Prostate gland (tissue), 2 donors: ENCODE measurements at regions not wholly inside any gene's neighbourhood (a gene's known extent, or its start where the extent isn't known, plus 50 kb on each side); places are given as distances from the start of the nearest gene placed in this dataset.

ENCODE experiments used
- DNase-seq: peaks from one replicate; pipeline ENCODE4 v3.0.0-alpha.2; 2019; ENCODE audit warnings: low spot score
- H3K27ac ChIP-seq, 2 donors: fragments of 200-600 bp; sonication (generic); 2 replicates each; pipeline ENCODE4 v1.5.1; 2017 to 2019
- H3K27me3 ChIP-seq: fragments of 200-600 bp; sonication (generic); replicated peaks from 2 replicates; pipeline ENCODE4 v1.5.1; 2019; ENCODE audit not compliant: insufficient read depth
- H3K36me3 ChIP-seq, 2 donors: fragments of 200-600 bp; sonication (generic); 1 replicate in 1 of 2; 2 replicates in 1 of 2; pipeline versions ENCODE4 v1.5.1 to v1.8.1; 2017 to 2019
- H3K4me1 ChIP-seq: fragments of 200-600 bp; sonication (generic); replicated peaks from 2 replicates; pipeline ENCODE4 v1.5.1; 2019
- H3K4me3 ChIP-seq, 2 donors: fragments of 200-600 bp; sonication (generic); 2 replicates each; pipeline ENCODE4 v1.5.1; 2017 to 2019
- H3K9me3 ChIP-seq: fragments of 200-600 bp; sonication (generic); 2 replicates; pipeline ENCODE4 v1.5.1; 2017
- CTCF ChIP-seq, 4 experiments: fragments of 200-600 bp in 2 of 4; fragments of 450-650 bp in 2 of 4; sonication (generic) in 2 of 4; IDR thresholded peaks; 1 replicate in 3 of 4; 2 replicates in 1 of 4; pipeline ENCODE4 v1.5.1; 2016 to 2019; ENCODE audit warnings: antibody characterized with exemption in 4 of 4, mild to moderate bottlenecking in 2 of 4, moderate library complexity in 2 of 4
- POLR2A ChIP-seq: fragments of 450-650 bp; IDR thresholded peaks from one replicate; pipeline ENCODE4 v1.6.1; 2016; ENCODE audit warnings: antibody characterized with exemption, mild to moderate bottlenecking
- POLR2AphosphoS5 ChIP-seq: sonication (generic); formaldehyde crosslinking; IDR thresholded peaks from one replicate; pipeline ENCODE4 v1.6.1; 2017; ENCODE audit warnings: antibody characterized with exemption
- WGBS: methylation state at CpG from one replicate; pipeline ENCODE4 v1.1.5; 2018; 5-methylcytosine and 5-hydroxymethylcytosine counted together
- intact Hi-C: fragments of 100-400 bp; cut with DNase I; formaldehyde crosslinking; loops from one replicate; pipeline ENCODE4 v1.14.2; 2022

DNA sequence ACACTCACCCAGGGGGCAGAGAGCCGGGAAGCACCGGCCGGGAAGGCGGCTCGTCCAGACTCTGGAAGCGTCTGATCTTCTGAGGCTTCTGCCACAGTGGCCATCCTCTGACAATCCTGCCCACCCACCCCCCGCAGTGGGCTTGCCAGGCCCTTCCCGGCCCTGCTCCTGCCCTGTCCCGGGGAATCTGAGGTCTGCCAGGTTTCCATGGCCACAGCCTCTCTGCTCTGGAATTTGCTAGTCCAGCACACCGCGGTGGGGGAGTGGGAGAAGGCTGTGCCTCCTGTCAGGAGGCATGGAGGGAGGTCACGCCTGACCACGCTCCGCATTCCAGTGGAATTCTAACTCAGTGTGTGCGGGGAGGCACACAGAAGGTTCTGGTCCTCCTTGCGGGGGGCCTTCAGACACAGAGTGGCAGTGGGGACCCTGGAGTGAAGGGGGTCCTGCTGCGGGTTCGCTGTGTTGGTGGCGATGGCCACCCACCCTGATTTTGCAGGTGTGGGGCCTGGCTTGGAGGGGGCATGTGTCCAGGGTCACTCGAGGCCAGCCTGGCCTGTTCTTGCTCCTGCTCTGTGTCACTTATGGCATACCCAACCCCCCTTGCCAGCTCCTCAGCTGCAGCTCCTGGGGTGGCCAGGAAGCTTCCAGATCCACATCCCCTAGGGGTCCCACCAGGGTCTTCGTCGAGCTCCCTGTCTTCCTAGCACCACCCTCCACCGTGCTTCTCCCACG, 55.6 kb upstream of the ADRA2C start:
- no peak for TF ChIP-seq POLR2A
- TF ChIP-seq CTCF (IDR thresholded peaks at IDR 0.05) = no peak
- no peak for TF ChIP-seq POLR2AphosphoS5
- DNase-seq = no peak

GRCh38 chr4:3709846-3710441, 56.2 kb upstream of the ADRA2C start:
- Histone ChIP-seq H3K4me3 (no peak overlapping the region), H3K36me3 (no peaks in the 10 kb centered on the region), H3K27ac (no peak overlapping the region), H3K27me3 (no peaks in the 10 kb centered on the region), H3K9me3 (no peaks in the 10 kb centered on the region), H3K4me1 (no peaks in the 10 kb centered on the region)
- no peak for TF ChIP-seq POLR2A
- TF ChIP-seq POLR2AphosphoS5 = no peak
- TF ChIP-seq CTCF (IDR thresholded peaks at IDR 0.05) = no peak
- WGBS = 88% methylated on average over 18 of the region's 18 CpGs
- no peak for DNase-seq
- intact Hi-C loops = no loop called here

More for the DNA sequence above, 55.6 kb upstream of the ADRA2C start:
- no peak overlapping the region for H3K4me3 ChIP-seq
- H3K9me3 ChIP-seq = no peaks in the 10 kb centered on the region
- intact Hi-C loops = no loop called here
- 65% methylated on average over 24 of the region's 24 CpGs for WGBS
- H3K27me3 ChIP-seq = no peaks in the 10 kb centered on the region
- H3K4me1 ChIP-seq = no peaks in the 10 kb centered on the region
- H3K36me3 ChIP-seq = no peaks in the 10 kb centered on the region
- no peak overlapping the region for H3K27ac ChIP-seq

DNA sequence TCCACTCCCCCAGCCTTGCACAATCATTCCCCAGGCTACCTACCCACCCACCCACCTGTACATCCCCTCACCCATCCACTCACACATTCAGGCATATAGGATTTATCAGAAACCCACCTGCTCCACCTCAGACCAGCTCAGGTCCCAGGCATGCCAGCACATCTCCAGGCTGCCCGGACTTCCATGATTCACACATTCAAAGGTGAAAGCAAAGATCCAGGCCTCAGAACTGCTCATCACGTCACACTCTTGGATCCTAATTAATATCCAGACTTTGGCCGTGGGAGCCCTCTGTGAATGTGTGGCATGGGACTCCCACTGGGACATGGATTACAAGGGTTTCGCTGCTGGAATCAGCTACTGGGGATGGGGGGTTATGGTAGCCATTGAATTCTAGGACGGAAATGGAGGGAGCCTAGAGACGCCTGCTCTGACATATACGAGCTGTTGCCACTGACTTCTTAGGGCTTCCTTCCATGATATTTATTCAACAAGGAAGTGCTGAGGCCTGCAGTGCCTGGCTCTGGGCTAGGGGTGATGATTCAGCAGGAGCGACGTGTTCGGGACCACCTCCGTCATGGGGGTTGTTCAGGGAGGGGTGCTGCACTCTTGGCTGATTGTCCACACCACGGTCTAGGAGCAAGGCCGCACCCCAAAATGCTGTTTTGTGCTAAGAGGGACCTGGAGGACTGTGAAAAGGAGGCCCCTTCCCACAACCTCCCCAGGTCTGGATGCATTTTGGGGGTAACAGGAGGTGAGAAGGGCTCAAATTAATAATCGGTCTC, 56.9 kb upstream of the ADRA2C start:
- no peak for DNase-seq
- WGBS = 95% methylated on average over 14 of the region's 14 CpGs
- Histone ChIP-seq H3K27me3 (no peaks in the 10 kb centered on the region), H3K27ac (no peak overlapping the region), H3K4me1 (no peaks in the 10 kb centered on the region), H3K4me3 (no peak overlapping the region), H3K9me3 (no peaks in the 10 kb centered on the region), H3K36me3 (no peaks in the 10 kb centered on the region)
- no peak for TF ChIP-seq POLR2AphosphoS5
- no peak for TF ChIP-seq POLR2A
- TF ChIP-seq CTCF (IDR thresholded peaks at IDR 0.05) = no peak
- intact Hi-C loops = no loop called here

- Histone ChIP-seq H3K27ac (no peak overlapping the region), H3K4me1 (no peaks in the 10 kb centered on the region), H3K27me3 (no peaks in the 10 kb centered on the region), H3K4me3 (no peak overlapping the region), H3K36me3 (no peaks in the 10 kb centered on the region), H3K9me3 (no peaks in the 10 kb centered on the region)
- WGBS = 96% methylated on average over 8 of the region's 8 CpGs
- intact Hi-C loops = no loop called here
- DNase-seq = no peak
- no peak for TF ChIP-seq POLR2A
- TF ChIP-seq POLR2AphosphoS5 = no peak
- TF ChIP-seq CTCF (IDR thresholded peaks at IDR 0.05) = no peak
Measured at GRCh38 chr4:3708611-3709010, 57.6 kb upstream of the ADRA2C start.
